ENCODE measurements at regions not wholly inside any gene's neighbourhood (a gene's known extent, or its start where the extent isn't known, plus 50 kb on each side); places are given as distances from the start of the nearest gene placed in this dataset.
A peak's percentile ranks its signal among the peaks of the same experiment; 100 is the strongest.

DNA sequence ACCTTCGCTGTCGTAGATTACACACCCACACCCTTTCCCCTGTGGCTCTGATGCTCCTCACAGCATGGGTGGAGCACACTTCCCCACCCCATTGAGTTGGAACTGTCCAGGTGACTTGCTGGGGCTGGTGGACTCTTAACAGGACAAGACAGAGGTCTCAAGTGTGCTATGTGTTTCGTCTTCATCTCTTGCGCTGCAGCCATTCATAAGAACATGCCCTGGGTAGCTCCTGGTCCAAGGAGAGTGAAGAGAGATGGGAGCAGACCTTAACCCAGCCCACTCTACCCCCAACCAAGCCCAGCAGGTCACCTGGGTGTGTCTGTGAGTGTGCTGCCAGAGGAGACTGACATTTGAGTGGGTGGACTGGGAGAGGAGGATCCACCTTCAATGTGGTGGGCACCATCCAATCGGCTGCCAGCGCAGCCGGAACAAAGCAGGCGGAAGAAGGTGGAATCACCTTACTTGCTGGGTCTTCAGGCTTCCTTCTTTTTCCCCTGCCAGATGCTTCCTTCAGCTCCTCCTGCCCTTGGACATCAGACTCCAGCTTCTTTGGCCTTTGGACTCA is 112.4 kb downstream of the HTR5A start:
- DNase-seq: no peak

- no peak for DNase-seq
These were observed 113.5 kb downstream of the HTR5A start for GRCh38 chr7:155183655-155184054.

DNA sequence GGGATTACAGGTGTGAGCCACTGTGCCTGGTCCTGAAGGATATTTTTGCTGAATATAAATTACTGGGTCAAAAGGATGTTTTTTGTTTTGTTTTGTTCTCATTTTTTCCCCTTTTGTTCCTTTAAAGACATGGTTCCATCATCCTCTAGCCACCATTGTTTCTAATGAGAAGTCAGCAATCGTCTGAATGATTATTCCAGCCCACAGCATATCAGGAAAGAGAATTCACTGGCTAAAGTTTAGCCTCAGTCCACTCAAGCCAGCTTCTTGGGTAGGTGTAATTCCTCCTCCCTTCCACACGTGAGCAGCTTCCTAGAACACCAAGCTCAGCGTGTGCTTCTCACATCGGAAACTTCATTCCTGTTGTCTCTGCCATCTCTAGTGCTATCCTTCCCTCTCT is 112.8 kb upstream of the INSIG1 start:
- no peak for DNase-seq

GRCh38 chr7:155187061-155187785 is 110.5 kb upstream of the INSIG1 start:
- DNase-seq: no peak

GRCh38 chr7:155188357-155188756 is 109.3 kb upstream of the INSIG1 start:
- peak; percentile 37 for DNase-seq

DNA sequence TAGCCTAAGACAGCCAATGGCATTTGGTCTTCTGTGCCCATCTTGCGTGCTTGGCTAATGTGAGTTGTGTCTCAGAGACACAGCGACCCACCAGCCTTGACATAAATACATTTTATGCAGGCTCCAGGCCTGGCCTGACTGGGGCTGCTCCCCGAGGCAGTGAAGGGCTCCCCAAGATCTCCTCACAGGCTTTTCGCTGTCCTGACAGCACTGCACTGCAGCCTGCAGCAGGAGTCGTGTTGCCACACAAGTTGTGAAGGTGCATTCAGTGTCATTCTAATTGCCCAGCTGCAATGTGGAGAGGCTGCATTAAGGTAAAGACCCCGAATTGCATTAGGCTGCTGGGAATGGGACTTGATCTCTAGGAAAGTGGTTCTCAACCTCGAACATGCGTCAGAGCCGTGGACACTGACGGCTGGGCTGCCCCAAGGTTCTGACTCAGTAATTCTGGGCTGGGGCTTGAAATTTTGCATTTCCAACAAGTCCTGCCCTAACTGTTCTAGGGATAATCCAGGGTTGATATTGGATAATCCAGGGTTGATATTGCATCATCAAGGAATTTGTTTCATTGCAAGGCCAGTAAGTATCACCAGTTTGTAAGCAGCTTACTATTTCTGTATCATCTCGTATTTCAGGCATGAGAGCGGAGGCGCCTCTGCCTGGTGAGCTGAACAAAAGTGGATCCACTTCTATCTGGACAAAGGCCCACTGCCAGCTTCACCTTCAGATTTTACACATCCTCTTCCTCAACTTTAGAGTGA is 108.7 kb upstream of the INSIG1 start:
- no peak for DNase-seq

- DNase-seq: no peak
These were observed 108.1 kb upstream of the INSIG1 start for GRCh38 chr7:155189590-155189989.

DNA sequence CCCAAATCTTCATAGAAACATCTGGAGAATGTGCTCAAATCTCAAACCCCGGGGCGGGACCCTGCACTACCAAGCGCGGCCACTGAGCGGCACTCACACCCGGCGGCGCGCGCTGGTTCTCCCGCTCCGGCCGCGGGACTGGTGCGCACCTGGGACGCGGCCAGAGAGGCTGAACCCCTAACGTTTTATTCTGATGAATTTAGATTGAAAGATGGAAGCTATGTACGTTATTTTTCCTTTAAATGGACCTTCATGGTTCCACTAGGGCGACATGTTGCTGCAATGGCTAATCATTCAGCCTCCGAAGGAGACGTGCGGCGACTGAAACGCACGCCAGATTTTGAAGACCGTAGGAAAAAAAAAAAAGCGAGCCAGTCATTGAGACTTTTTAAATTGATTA is 107.0 kb upstream of the INSIG1 start:
- peak; percentile 68 for DNase-seq

DNA sequence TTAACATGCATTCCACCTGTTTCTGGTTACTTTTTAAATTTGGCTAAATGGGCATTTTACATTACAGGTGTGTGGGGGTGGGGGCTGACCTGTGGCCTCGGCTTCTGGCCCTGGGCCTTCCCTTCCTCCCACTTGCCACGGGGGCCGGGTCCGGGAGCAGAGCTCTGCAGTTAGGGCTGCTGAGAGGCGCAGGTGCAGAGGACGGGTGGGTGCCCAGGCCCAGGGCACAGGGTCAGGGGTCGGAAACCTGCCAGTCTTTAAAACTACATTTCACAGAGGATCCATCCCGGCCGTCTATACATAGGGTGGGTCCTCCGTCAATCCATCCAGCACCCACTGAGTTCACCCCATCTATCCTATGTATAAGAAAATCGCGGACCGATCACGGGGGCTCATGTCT is 106.5 kb upstream of the INSIG1 start:
- DNase-seq: no peak

DNA sequence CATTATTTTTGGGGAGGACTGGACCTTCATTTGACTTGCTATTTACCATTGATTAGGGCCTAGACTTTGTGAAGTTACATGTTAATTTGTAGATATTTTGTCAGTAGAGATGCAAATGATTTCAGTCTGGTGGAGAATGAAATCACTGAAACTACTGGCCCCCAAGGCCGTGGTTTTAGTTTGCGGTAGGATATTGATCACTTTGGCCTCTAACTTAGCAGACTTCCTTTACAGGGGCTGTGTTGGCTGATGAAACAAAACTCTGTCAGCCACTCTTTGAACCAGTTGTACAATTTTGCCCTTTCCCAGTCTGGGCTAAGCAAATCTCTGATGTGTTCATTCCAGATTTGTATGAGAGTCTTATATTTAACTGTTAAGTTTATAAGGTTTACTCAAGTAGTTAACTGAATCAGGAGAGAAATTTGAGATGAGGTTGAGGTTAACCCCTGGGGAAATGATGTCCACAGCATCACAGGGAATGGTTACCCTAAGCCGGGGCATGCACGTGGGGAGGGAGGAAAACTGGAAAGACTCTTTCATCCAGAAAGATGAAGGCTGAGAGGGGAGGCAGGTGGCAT is 105.7 kb upstream of the INSIG1 start:
- DNase-seq: peak; percentile 36

DNA sequence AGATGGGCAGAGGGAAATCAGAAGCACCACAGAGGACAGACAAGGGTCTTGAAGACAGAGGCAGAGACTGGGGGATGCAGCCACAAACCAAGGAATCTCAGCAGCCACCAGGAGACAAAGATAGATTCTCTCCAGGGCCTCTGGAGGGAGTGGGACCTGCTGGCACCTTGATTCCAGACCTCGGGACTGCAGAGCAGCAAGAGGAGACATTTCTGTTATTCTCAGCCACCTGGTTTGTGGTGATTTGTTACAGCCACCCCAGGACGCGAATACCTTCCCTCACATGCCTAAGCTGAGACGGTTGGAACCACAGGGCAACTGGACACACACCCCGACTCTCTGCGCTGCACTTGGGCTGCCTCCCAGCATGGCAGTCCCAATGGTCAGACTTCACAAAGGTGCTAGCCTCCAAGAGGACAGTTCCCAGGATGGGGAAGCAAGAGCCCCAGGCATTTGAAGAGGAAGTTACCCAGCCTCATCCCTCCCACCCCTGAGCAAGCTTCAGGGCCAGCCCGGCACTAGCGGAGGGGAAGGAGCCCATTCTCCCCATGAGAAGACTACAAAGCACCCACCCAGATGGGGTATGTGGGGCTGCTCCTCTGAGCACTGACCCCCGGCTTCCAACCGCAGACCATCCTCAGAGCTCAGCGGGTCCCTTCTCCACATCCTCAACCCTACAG is 104.6 kb upstream of the INSIG1 start:
- no peak for DNase-seq

GRCh38 chr7:155193716-155194115 is 104.0 kb upstream of the INSIG1 start:
- peak; percentile 33 for DNase-seq

DNA sequence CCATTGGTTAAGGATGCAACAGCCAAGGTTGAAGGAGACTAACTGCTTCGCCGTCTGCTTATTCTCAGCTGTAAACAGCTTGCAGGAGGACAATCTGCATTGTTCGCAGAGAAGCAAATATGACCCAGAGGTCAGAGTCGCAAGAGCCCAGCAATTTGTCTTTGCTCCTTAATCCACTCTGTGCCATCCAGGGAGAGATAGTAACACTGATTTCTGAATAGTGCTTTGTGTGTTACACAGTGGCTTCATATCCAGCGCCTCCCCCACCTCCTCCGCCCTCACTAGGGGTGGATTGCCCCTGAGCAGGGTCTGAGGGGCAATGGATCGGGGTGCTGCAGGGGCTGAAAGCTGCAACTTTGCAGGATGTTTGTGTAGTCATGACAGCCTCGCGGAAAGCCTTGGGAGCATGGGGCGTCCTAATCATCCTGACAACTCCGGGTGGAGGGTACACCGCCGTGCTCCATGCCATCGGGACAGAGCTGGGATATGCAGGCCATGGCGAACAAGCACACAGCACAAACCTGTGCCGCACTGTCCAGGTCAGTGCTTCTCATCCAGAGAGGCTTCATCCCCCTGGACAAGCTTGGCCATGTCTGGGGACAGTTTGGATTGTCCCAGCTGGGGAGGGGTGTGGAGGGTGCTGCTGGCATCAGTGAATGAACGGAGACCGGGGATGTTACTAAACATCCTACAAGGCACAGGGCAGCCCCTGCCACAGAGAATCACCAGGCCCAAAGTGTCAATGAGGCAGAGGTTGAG is 103.1 kb upstream of the INSIG1 start:
- DNase-seq: no peak

DNA sequence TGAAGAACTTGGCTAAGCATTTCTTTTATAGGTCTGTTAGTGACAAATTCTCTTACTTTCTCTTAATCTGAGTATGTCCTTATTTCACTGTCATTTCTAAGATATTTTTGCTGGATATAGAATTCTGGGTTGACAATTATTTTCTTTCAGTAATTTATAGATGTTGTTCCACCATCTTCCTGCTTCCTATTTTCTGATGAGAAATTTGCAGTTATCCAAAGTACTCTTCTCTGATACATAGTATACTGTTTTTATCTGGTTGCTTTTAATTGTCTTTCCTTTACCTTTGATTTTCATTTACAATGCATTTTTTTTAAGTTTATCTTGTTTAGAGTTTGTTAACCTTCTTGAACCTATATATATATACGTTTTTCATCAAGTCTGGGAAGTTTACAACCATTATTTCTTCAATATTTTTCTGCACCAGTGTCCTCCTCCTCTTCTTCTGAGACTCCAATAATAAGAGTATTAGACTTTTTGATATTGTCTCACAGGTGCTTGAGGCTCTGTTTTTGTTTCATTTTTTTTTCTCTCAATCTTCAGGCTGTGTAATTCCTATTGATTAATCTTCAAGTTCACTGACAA is 101.6 kb upstream of the INSIG1 start:
- DNase-seq: no peak

GRCh38 chr7:155198196-155198892 is 99.3 kb upstream of the INSIG1 start:
- no peak for DNase-seq

DNA sequence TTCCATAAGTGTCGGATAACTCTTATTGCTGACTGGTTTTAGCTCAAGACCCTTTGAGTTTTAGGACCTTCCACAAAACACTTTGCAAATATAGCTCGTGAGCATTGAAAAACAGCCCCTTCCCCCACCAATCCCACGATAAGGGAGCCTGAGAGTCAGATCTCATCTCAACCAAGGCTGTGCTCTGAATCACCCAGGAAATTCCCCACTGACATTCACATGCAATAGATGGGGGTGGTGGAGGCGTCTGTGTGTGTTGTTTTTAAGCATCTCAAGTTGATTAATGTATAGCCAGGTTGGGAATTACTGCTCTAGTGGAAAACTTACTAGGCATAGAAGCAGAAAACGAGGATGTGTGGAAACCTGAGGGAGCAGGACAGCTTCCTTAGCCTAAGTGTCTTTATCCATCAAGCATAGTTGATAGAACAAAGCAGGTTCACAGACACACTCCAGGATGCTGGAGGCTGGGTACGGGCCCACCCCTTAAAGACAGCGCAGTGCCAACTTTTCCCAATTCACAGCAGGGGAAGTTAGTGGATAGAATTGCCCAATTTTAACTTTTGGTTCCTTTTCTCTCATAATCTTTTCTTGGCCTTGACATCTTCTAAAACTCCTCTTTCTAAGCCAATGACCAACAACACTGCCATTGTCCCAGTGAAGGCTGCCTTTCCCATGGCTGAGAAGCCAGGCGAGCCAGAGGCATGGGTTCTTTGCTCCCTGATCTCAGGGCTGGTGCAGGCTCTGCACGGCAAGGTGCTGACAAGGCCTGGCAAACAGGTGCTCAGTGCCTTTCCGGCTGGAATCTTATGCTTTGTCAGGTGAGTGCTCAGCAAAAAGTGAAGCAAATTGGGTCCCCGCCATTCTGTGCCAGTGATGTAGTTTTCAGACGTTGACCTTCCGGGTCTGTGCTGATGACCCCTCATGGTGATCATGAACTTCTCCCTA is 98.5 kb upstream of the INSIG1 start:
- DNase-seq: peak; percentile 90

- no peak for DNase-seq
These were observed 96.2 kb upstream of the INSIG1 start for GRCh38 chr7:155201325-155202087.

DNA sequence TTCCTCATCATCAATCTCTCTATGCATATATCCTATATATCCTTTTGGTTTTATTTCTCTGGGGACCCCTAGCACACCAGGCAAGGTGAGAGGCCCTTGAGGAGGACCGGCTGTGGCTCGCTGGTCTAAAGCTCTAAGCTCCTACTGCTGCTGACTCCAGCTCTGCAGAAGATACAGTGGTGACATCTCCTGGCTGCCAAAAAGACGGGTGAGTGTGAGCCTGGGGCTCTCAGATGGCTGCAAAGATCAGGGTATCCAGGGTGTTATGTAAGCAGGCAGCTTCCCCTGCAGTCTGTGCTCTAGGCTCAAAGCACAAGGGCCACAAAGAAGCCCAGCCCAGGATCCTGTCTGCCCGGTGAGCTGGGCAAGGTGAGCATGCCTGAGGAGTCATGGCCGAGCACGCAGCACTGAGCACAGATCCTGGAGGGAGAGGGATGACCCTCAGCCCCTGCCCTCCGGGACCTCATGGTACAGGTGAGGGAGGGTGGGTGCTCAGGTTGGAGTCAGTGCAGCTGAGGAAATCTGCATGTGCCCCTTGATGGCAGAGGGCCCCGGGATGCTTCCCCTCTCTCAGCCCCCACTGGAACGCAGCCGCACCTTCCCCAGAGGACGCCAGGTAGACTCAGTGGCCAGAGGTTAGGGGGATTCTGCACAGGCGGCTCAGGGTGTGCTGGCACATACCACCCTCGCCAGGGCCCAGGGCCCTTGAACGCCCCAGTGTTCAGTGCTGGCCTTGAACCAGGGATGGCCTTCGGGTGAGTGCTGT is 95.4 kb upstream of the INSIG1 start:
- no peak for DNase-seq

All from activated CD4-positive, alpha-beta T cell treated with anti-CD3 and anti-CD28 coated beads, Interleukin-2, amount 50 U/mL, for 16 hours (primary cell).